Erythroblast (primary cell): ENCODE measurements at regions not wholly inside any gene's neighbourhood (a gene's known extent, or its start where the extent isn't known, plus 50 kb on each side); places are given as distances from the start of the nearest gene placed in this dataset.

Experiments
- DNase-seq, 2 experiments: peaks; one replicate each; lab custom pipeline; 2025; lab: John Stamatoyannopoulos, UW
- GATA1 ChIP-seq: IDR thresholded peaks from 2 replicates; pipeline ENCODE4 v1.6.1; 2011; ENCODE audit warnings: low read depth, mild to moderate bottlenecking, control low read depth, low read length, moderate library complexity
- POLR2A ChIP-seq: IDR thresholded peaks from 2 replicates; pipeline ENCODE4 v1.6.1; 2011; ENCODE audit warnings: mild to moderate bottlenecking, low read length

DNA sequence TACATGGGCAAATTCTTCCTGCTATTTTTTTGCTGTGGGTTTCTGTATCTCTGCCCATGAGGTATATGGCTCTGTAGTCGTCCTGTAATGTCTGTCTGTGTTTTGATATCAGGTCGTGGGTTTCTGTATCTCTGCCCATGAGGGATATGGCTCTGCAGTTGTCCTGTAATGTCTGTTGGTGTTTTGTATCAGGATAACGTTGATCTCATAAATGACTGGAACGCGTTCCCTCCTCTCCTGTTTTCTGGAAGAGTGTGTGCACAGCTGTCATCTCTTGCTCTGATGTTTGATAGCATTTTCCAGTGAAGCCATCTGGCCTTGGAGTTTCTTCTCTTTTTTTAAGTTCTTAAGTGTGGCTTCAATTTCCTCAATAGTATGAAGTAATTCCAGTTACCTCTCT, 57.2 kb downstream of the SOX1 start:
- no peak for DNase-seq
- TF ChIP-seq POLR2A (no peak), GATA1 (no peak)

DNA sequence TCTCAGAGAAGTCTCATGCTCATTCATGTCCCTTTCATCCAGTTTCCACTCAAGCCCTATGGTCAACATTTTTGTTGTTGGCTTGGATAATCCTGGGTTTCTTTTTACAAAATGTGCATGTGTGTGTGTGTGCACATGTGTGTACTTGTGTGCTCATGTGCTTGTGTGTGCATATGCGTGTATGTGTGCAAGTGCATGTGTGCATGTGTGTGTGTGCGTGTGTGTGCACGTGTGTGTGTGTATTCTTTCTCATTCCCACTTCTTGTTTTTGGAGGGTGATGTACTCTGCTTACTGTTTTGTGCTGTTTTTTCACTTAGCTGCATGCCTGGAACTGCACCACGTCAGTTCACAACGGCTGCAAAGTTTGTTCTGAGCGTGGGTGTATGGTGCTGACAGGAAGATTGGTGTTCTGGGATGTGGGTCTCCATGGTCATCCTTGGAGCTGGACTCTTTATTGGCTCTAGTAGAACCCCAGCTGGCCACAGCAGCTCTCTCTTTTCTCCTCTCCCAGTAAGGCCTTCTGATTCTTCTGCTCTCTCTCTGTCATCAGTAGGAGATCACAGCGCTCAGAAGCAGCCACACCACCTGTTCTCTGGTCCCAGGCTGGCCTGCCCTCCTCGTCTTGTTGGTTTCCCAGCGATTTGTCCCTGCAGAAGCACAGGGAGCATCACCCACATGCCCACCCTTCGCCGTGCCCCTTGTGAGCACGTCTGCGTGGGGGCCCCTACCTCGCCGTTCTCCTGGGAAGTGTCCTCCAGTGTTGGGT, 60.8 kb downstream of the SOX1 start:
- TF ChIP-seq GATA1 (no peak), POLR2A (no peak)
- DNase-seq, result no peak

DNA sequence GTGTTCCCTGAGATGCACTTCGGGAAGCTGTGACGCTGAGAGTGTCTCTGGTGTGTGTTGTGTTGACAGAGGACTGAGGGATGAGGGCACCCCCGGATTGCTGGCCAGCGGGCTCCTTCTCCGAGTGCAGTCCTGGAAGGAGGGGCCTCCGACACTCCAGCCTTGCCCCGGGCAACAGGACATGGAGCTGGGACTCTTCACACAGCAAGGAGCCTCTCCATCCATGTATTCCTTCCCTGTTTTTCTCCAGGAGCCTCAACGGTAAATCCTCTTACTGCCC, 61.3 kb downstream of the SOX1 start:
- no peak for DNase-seq
- TF ChIP-seq GATA1, result no peak
- TF ChIP-seq POLR2A, result no peak

- TF ChIP-seq GATA1 (no peak), POLR2A (no peak)
- DNase-seq, result no peak
These were observed 63.5 kb downstream of the SOX1 start for GRCh38 chr13:112130418-112130817.

- no peak for TF ChIP-seq GATA1
- TF ChIP-seq POLR2A, result no peak
- DNase-seq, result no peak
These were observed 64.2 kb downstream of the SOX1 start for GRCh38 chr13:112131081-112131712.

- no peak for DNase-seq
- TF ChIP-seq POLR2A, result no peak
- no peak for TF ChIP-seq GATA1
These were observed 64.8 kb downstream of the SOX1 start for GRCh38 chr13:112131713-112132113.

DNA sequence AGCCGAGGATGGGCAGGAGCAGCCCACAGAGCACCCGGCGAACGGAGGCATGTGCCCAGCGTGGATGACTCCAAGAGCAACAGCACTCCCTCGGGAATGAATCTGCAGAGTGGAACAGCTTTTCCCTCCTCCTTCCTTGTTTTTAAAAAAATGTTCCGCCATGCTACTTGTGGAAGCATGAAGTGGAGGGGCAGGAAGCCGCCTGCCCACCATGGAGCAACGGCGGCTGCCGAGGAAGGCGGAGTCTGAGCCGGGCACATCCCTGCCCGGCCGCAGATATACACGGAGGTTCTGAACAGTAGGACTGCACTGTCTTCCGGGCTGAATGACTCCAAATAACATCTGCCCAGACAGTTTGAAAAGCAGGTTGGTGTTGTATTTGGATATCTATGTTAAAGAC, 65.2 kb downstream of the SOX1 start:
- no peak for DNase-seq
- TF ChIP-seq POLR2A (no peak), GATA1 (no peak)

- no peak for TF ChIP-seq GATA1
- TF ChIP-seq POLR2A, result no peak
- no peak for DNase-seq
These were observed 65.7 kb downstream of the SOX1 start for GRCh38 chr13:112132619-112133018.

DNA sequence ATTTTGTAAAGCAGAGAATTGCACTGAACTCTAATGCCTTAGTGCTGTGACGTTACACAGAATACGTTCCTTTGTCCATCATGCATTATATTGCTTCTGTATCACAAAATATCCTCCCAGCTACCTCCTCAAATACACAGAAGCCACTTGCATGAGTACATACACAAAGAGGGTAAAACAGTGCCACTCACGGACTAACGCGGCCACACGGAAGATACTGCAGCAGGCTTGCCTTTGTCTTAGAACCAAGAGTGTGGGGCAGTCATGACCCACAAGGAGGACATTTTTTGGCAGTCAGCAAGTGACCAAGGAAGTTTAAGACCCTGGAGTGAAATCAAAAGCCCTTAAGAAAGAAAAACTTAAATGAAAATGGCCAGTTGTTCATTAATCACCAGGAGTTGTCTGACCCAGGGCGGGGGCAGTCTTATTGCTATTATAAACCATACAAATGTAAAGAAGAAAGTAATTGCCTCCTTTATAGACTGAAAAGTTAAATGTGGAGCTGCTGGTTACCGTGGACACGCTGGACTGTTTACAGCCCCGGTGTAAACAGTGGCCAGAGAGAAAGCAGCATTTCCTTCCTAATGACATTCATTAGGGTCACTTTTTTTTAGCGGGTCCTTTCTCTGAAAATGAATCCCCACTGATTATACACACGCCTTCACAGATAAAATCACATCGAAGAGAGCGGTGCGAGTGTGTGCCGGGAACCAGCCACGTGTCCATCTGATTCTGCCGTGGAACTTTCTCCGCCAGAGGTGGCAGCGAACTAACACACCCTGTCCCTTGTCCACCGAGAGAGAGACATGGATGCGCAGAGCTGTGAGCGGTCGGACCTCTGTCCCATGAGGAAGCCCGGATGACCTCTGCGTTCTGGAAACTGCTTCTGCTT, 66.8 kb downstream of the SOX1 start:
- no peak for TF ChIP-seq GATA1
- no peak for TF ChIP-seq POLR2A
- no peak for DNase-seq

DNA sequence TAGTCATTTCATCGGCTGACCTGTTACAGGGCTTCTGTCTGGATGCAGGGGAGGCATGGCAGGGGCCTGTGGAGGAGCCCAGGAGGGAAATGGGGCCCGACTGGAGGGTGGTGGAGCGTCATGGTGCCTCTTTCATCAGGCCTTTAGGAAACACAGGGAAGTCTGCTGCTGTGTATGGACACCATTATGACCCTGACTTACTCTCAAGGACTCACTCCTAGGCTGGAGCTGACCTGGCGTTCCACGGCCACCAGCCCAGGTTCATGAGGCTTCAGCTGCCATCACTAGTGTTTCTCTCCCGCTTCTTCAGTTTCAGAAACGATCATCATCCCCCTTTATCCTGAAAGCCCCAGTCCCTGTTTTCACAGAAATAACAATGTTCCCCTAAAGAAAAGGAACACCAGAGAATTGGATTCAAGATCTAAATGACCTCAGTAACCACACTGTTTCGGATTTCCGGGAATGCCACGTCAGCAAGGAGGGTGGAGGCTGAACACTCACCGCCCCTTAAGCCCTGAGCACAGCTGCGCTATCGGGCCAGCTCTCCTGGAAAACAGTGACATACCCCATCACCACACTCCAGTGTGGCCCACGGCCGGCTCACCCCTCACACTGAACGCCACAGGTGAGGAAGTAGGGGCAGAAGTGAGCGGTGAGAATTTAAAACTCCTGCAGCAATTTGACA, 67.6 kb downstream of the SOX1 start:
- TF ChIP-seq GATA1 (no peak), POLR2A (no peak)
- DNase-seq, result no peak

DNA sequence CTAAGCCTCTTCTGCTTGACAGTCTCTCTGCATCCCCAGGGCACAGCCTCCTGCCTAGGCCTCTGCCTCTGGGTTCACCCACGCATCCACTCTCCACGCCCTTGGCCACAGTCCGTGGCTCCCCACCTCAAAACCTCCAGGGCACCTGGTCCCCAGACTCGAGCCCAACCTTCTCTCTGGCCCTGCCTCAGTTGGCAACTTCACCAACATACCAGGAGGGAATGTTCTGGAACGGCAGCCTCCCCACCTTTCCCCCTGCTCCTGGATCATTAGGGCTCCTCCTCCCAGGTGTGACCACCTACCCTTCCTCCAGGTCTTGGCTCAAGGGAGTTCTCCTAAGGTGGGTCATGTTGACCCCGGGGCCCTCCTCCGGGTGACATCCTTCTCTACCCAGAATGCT, 69.1 kb downstream of the SOX1 start:
- no peak for DNase-seq
- TF ChIP-seq GATA1, result no peak
- TF ChIP-seq POLR2A, result no peak

GRCh38 chr13:112137144-112137543, 70.2 kb downstream of the SOX1 start:
- DNase-seq, result no peak
- TF ChIP-seq GATA1 (no peak), POLR2A (no peak)

- DNase-seq, result no peak
- TF ChIP-seq GATA1, result no peak
- no peak for TF ChIP-seq POLR2A
These were observed 73.4 kb downstream of the SOX1 start for GRCh38 chr13:112140366-112140765.
